GM12878 (cell line): ENCODE measurements at regions not wholly inside any gene's neighbourhood (a gene's known extent, or its start where the extent isn't known, plus 50 kb on each side); places are given as distances from the start of the nearest gene placed in this dataset.
"Not testable (repeated sequence)": the region's sequence is repeated elsewhere in the genome, so short reads cannot be mapped to it uniquely, and the experiment has no call there.

Source experiments
- ATAC-seq: fragments of 200-7000 bp; cut with Tn5 transposase; 3 replicates; pipeline ENCODE4 v1.9.1; 2020; ENCODE audit warnings: mild to moderate bottlenecking, moderate library complexity
- BruUV-seq: library from RNA; stranded (reverse); fragments of 400-500 nt; replicated peaks from 2 replicates; lab custom pipeline; 2021; lab: Mats Ljungman, UMichigan
- CTCF ChIA-PET: fragments of 300-600 bp; sonication (Branson Sonifier 250); formaldehyde crosslinking; extraction: SDS; loops from one replicate; lab custom pipeline; 2021; ENCODE audit warnings: inconsistent platforms; lab: Yijun Ruan, JAX
- POLR2A ChIA-PET: fragments of 350-600 bp; formaldehyde crosslinking; extraction: SDS; loops from one replicate; lab custom pipeline; 2021; ENCODE audit warnings: inconsistent platforms; lab: Charles Lee
- RAD21 ChIA-PET: fragments of 300-600 bp; sonication (Branson Sonifier 250); formaldehyde crosslinking; loops from one replicate; lab custom pipeline; 2023; ENCODE audit warnings: antibody characterized with exemption; ENCODE audit not compliant: unreplicated experiment; lab: Charles Lee
- SMC1A ChIA-PET: fragments of 300-600 bp; sonication (Branson Sonifier 250); formaldehyde crosslinking; loops from one replicate; lab custom pipeline; 2023; ENCODE audit not compliant: unreplicated experiment, uncharacterized antibody; lab: Charles Lee
- DNase-seq: peaks from one replicate; pipeline ENCODE4 v3.0.0-alpha.2; 2011; ENCODE audit warnings: low read depth, low spot score
- FAIRE-seq: peaks from 3 replicates; lab custom pipeline; 2011; peaks lifted over from hg19 to GRCh38; lab: Jason Lieb, UNC
- H2AFZ ChIP-seq: 2 replicates; pipeline ENCODE4 v1.6.0; 2011; ENCODE audit warnings: low read depth, low read length, control low read depth; ENCODE audit not compliant: control insufficient read depth
- H3K27ac ChIP-seq: 2 replicates; pipeline ENCODE4 v1.5.1; 2011; ENCODE audit warnings: control low read depth; ENCODE audit not compliant: control insufficient read depth, insufficient read depth
- H3K27me3 ChIP-seq, 2 experiments: replicated peaks in 1 of 2; 2 replicates each; pipeline versions ENCODE4 v1.6.0 to v1.6.1; 2011; ENCODE audit warnings: low read length in 1 of 2; ENCODE audit not compliant: control insufficient read depth in 2 of 2, insufficient read depth in 2 of 2
- H3K36me3 ChIP-seq, 2 experiments: 2 replicates each; pipeline ENCODE4 v1.5.1; 2011; ENCODE audit warnings: low read length in 1 of 2; ENCODE audit not compliant: control insufficient read depth in 2 of 2, insufficient read depth in 2 of 2
- H3K4me1 ChIP-seq: 2 replicates; pipeline ENCODE4 v1.6.1; 2011; ENCODE audit warnings: mild to moderate bottlenecking, low read length, moderate library complexity, mixed read lengths; ENCODE audit not compliant: control insufficient read depth, insufficient read depth
- H3K4me2 ChIP-seq: 2 replicates; pipeline ENCODE4 v1.6.0; 2011; ENCODE audit warnings: control low read depth; ENCODE audit not compliant: control insufficient read depth, insufficient read depth
- H3K4me3 ChIP-seq: fragments of 200-600 bp; sonication (generic); 2 replicates; pipeline ENCODE4 v1.5.1; 2016
- H3K79me2 ChIP-seq: 2 replicates; pipeline ENCODE4 v1.6.0; 2011; ENCODE audit warnings: low read length; ENCODE audit not compliant: control insufficient read depth, insufficient read depth
- H3K9ac ChIP-seq: 2 replicates; pipeline ENCODE4 v1.8.0; 2011; ENCODE audit warnings: low read length, control low read depth, mixed read lengths; ENCODE audit not compliant: control insufficient read depth, insufficient read depth
- H3K9me3 ChIP-seq: replicated peaks from 3 replicates; pipeline ENCODE4 v1.5.1; 2011; ENCODE audit warnings: mild to moderate bottlenecking, low read length; ENCODE audit not compliant: control insufficient read depth, insufficient read depth
- H4K20me1 ChIP-seq: 2 replicates; pipeline ENCODE4 v1.6.0; 2011; ENCODE audit not compliant: control insufficient read depth, insufficient read depth
- EP300 ChIP-seq, 2 experiments: fragments of 150-350 bp in 1 of 2; IDR thresholded peaks; 2 replicates each; pipeline ENCODE4 v1.6.1; 2011 to 2012; ENCODE audit warnings: low read depth in 2 of 2, low read length in 2 of 2, borderline replicate concordance in 1 of 2, improper control_type of control experiment in 1 of 2, inconsistent platforms in 1 of 2; ENCODE audit not compliant: control insufficient read depth in 1 of 2
- HCFC1 ChIP-seq: fragments of 150-350 bp; IDR thresholded peaks from 2 replicates; pipeline ENCODE4 v1.6.1; 2014; ENCODE audit warnings: low read length
- JUND ChIP-seq: IDR thresholded peaks from 2 replicates; pipeline ENCODE4 v1.6.1; 2012; ENCODE audit warnings: low read depth, mild to moderate bottlenecking, low read length, improper control_type of control experiment, moderate library complexity
- LARP7 ChIP-seq: fragments of 450-650 bp; IDR thresholded peaks from 2 replicates; pipeline ENCODE4 v1.6.1; 2017; ENCODE audit warnings: mild to moderate bottlenecking
- MYC ChIP-seq: IDR thresholded peaks from 2 replicates; pipeline ENCODE4 v1.6.1; 2011; ENCODE audit warnings: mild to moderate bottlenecking, low read length, moderate library complexity, inconsistent platforms; ENCODE audit not compliant: insufficient read depth, insufficient replicate concordance, insufficient read length, severe bottlenecking
- POU2F2 ChIP-seq: IDR thresholded peaks from 3 replicates; pipeline ENCODE4 v1.6.1; 2011; ENCODE audit warnings: low read depth, mild to moderate bottlenecking, low read length, borderline replicate concordance
- RCOR1 ChIP-seq: conservative IDR thresholded peaks from 2 replicates; pipeline ENCODE4 v1.6.1; 2012; ENCODE audit warnings: low read depth, low read length, improper control_type of control experiment
- RELA ChIP-seq: fragments of 450-650 bp; IDR thresholded peaks from 2 replicates; pipeline ENCODE4 v1.8.0; 2014; ENCODE audit warnings: borderline replicate concordance; ENCODE audit not compliant: partially characterized antibody
- SREBF1 ChIP-seq: IDR thresholded peaks from 2 replicates; pipeline ENCODE4 v1.6.1; 2012; ENCODE audit warnings: mild to moderate bottlenecking, low read length
- YY1 ChIP-seq: IDR thresholded peaks from 2 replicates; pipeline ENCODE4 v1.6.1; 2011; ENCODE audit warnings: low read depth, mild to moderate bottlenecking, low read length
- WGBS: methylation state at CpG from one replicate; pipeline ENCODE4 v1.1.6; 2016; ENCODE audit warnings: low lambda C conversion rate; ENCODE audit not compliant: insufficient replicate concordance, insufficient coverage; ENCODE audit errors: missing lambda C conversion rate; 5-methylcytosine and 5-hydroxymethylcytosine counted together
- in situ Hi-C: fragments of 300-500 bp; cut with MboI; formaldehyde crosslinking; loops from 9 replicates; pipeline ENCODE4 v1.14.3; 2018; ENCODE audit warnings: mixed read lengths
- intact Hi-C: fragments of 100-400 bp; cut with micrococcal nuclease; formaldehyde crosslinking; loops from one replicate; pipeline ENCODE4 v1.14.2; 2022; ENCODE audit not compliant: unreplicated experiment
- TF ChIP-seq, protein P1 (sequence below): fragments of 450-650 bp; formaldehyde crosslinking; IDR thresholded peaks from 2 replicates; pipeline ENCODE4 v1.4.0; 2020; ENCODE audit warnings: mild to moderate bottlenecking, moderate library complexity

GRCh38 chr2:111624411-111625156, 259.4 kb downstream of the ANAPC1 start:
- Histone ChIP-seq H3K27me3 (peaks cover 0 to 2% of the 10 kb centered on the region in 2 experiments; a peak in 1 of 4 replicates), H3K36me3 (no peaks in the 10 kb centered on the region), H3K9ac (no peak overlapping the region), H3K4me3 (no peak overlapping the region), H4K20me1 (no peaks in the 10 kb centered on the region), H3K27ac (no peak overlapping the region), H2AFZ (no peak overlapping the region), H3K4me2 (no peak overlapping the region), H3K4me1 (no peaks in the 10 kb centered on the region), H3K79me2 (no peaks in the 10 kb centered on the region), H3K9me3 (no peaks in the 10 kb centered on the region; the same call in 1 of the 3 replicates)
- intact Hi-C loops (no loop called here), in situ Hi-C loops (no loop called here)
- FAIRE-seq (no peak), ATAC-seq (no peak), DNase-seq (no peak)
- POLR2A ChIA-PET: no interaction called here
- RAD21 ChIA-PET: no interaction called here
- CTCF ChIA-PET: no interaction called here
- TF ChIP-seq HCFC1 (no peak), JUND (no peak), POU2F2 (no peak), RCOR1 (no peak), SREBF1 (no peak), EP300 (IDR thresholded peaks at IDR 0.05; ENCODE audit: borderline replicate concordance in 1 of 2, control insufficient read depth in 1 of 2, low read depth in 2 of 2, low read length in 2 of 2) (no peak), MYC (no peak), YY1 (no peak), RELA (no peak), LARP7 (no peak)
- TF ChIP-seq, protein P1, sequence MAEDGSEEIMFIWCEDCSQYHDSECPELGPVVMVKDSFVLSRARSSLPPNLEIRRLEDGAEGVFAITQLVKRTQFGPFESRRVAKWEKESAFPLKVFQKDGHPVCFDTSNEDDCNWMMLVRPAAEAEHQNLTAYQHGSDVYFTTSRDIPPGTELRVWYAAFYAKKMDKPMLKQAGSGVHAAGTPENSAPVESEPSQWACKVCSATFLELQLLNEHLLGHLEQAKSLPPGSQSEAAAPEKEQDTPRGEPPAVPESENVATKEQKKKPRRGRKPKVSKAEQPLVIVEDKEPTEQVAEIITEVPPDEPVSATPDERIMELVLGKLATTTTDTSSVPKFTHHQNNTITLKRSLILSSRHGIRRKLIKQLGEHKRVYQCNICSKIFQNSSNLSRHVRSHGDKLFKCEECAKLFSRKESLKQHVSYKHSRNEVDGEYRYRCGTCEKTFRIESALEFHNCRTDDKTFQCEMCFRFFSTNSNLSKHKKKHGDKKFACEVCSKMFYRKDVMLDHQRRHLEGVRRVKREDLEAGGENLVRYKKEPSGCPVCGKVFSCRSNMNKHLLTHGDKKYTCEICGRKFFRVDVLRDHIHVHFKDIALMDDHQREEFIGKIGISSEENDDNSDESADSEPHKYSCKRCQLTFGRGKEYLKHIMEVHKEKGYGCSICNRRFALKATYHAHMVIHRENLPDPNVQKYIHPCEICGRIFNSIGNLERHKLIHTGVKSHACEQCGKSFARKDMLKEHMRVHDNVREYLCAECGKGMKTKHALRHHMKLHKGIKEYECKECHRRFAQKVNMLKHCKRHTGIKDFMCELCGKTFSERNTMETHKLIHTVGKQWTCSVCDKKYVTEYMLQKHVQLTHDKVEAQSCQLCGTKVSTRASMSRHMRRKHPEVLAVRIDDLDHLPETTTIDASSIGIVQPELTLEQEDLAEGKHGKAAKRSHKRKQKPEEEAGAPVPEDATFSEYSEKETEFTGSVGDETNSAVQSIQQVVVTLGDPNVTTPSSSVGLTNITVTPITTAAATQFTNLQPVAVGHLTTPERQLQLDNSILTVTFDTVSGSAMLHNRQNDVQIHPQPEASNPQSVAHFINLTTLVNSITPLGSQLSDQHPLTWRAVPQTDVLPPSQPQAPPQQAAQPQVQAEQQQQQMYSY (CRISPR knock-in tag): no peak
- SMC1A ChIA-PET: interaction anchor here (1.5 kb wide), 1 partner anchor 15 kb away, joined by 5 read pairs; no protein-coding TSS in a partner anchor
- no TSS peak for BruUV-seq
- 27% methylated on average over 3 of the region's 3 CpGs for WGBS

- H3K9me3 ChIP-seq, POLR2A ChIA-PET, intact Hi-C loops, BruUV-seq, H3K4me1 ChIP-seq, H3K9ac ChIP-seq, H3K36me3 ChIP-seq, ATAC-seq, H3K27me3 ChIP-seq, H4K20me1 ChIP-seq, FAIRE-seq, H3K27ac ChIP-seq, H2AFZ ChIP-seq, H3K4me3 ChIP-seq, DNase-seq, in situ Hi-C loops, CTCF ChIA-PET, H3K4me2 ChIP-seq, H3K79me2 ChIP-seq: not testable (repeated sequence)
- ChIA-PET SMC1A (interaction anchor here (1.5 kb wide), 1 partner anchor 15 kb away, joined by 5 read pairs; no protein-coding TSS in a partner anchor), RAD21 (interaction anchor here (0.6 kb wide), 1 partner anchor 385 kb away, joined by 3 read pairs; no protein-coding TSS in a partner anchor)
- WGBS: 13% methylated on average over 9 of the region's 12 CpGs
These were observed 258.8 kb downstream of the ANAPC1 start for GRCh38 chr2:111625157-111625537.
